Left lung (tissue), 4 donors: ENCODE measurements at regions not wholly inside any gene's neighbourhood (a gene's known extent, or its start where the extent isn't known, plus 50 kb on each side); places are given as distances from the start of the nearest gene placed in this dataset.

Source experiments
- ATAC-seq: fragments of 200-7000 bp; cut with Tn5 transposase; one replicate; pipeline ENCODE4 v1.9.1; 2020; ENCODE audit warnings: moderate library complexity
- DNase-seq, 4 donors: peaks; one replicate each; pipeline ENCODE4 v3.0.0-alpha.2; 2013 to 2020
- H3K27ac ChIP-seq, 2 donors: fragments of 200-600 bp; sonication (generic) in 1 of 2; one replicate each; pipeline versions ENCODE4 v1.5.0 to v1.8.0; 2020 to 2021
- H3K27me3 ChIP-seq, 2 donors: fragments of 200-600 bp; sonication (generic) in 1 of 2; one replicate each; pipeline versions ENCODE4 v1.5.0 to v1.8.0; 2020 to 2021
- H3K36me3 ChIP-seq, 2 donors: fragments of 200-600 bp; sonication (generic) in 1 of 2; one replicate each; pipeline versions ENCODE4 v1.5.0 to v1.8.0; 2020 to 2021
- H3K4me1 ChIP-seq, 2 donors: fragments of 200-600 bp; one replicate each; pipeline ENCODE4 v1.8.0; 2021
- H3K4me3 ChIP-seq, 2 donors: fragments of 200-600 bp; sonication (generic) in 1 of 2; one replicate each; pipeline versions ENCODE4 v1.5.0 to v1.8.0; 2020 to 2021; ENCODE audit warnings: mild to moderate bottlenecking in 1 of 2
- H3K9me3 ChIP-seq, 2 donors: fragments of 200-600 bp; sonication (generic) in 1 of 2; one replicate each; pipeline versions ENCODE4 v1.5.0 to v1.8.0; 2020 to 2021
- intact Hi-C, 2 donors: fragments of 100-400 bp; cut with DNase I; formaldehyde crosslinking; loops; one replicate each; pipeline versions ENCODE4 v1.11.2 to v1.14.2; 2022
- TF ChIP-seq, protein P1 (sequence below), 2 donors: fragments of 200-600 bp; sonication (generic) in 1 of 2; IDR thresholded peaks; one replicate each; pipeline versions ENCODE4 v1.5.0 to v1.8.0; 2021; ENCODE audit warnings: antibody characterized with exemption in 2 of 2
- donor health status: DM: no; HTN: yes; CAD: no.
- donor health status: DM: no; HTN: no; CAD: no.

GRCh38 chr5:34503379-34504253, 152.5 kb upstream of the RAI14 start:
- no peak for ATAC-seq
- no peaks in the 10 kb centered on the region for H3K36me3 ChIP-seq
- no peaks in the 10 kb centered on the region for H3K27me3 ChIP-seq
- peak in 1 of 4 donors; percentile 44 for DNase-seq
- no peak overlapping the region for H3K4me3 ChIP-seq
- TF ChIP-seq, protein P1, sequence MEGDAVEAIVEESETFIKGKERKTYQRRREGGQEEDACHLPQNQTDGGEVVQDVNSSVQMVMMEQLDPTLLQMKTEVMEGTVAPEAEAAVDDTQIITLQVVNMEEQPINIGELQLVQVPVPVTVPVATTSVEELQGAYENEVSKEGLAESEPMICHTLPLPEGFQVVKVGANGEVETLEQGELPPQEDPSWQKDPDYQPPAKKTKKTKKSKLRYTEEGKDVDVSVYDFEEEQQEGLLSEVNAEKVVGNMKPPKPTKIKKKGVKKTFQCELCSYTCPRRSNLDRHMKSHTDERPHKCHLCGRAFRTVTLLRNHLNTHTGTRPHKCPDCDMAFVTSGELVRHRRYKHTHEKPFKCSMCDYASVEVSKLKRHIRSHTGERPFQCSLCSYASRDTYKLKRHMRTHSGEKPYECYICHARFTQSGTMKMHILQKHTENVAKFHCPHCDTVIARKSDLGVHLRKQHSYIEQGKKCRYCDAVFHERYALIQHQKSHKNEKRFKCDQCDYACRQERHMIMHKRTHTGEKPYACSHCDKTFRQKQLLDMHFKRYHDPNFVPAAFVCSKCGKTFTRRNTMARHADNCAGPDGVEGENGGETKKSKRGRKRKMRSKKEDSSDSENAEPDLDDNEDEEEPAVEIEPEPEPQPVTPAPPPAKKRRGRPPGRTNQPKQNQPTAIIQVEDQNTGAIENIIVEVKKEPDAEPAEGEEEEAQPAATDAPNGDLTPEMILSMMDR (IDR thresholded peaks at IDR 0.05), result no peak
- peaks cover 18 to 25% of the 10 kb centered on the region in 2 donors for H3K4me1 ChIP-seq
- H3K9me3 ChIP-seq, result no peaks in the 10 kb centered on the region
- H3K27ac ChIP-seq, result peak overlapping the region in 1 of 2 donors; percentile 8
- intact Hi-C loops, result no loop called here

- intact Hi-C loops, result no loop called here
- TF ChIP-seq, protein P1 (IDR thresholded peaks at IDR 0.05), result no peak
- Histone ChIP-seq H3K27me3 (no peaks in the 10 kb centered on the region), H3K36me3 (no peaks in the 10 kb centered on the region), H3K4me1 (peaks cover 11% of the 10 kb centered on the region in 2 donors), H3K4me3 (no peak overlapping the region), H3K9me3 (no peaks in the 10 kb centered on the region), H3K27ac (no peak overlapping the region)
- DNase-seq, result no peak
- ATAC-seq, result no peak
These were observed 151.2 kb upstream of the RAI14 start for GRCh38 chr5:34504967-34505366.

DNA sequence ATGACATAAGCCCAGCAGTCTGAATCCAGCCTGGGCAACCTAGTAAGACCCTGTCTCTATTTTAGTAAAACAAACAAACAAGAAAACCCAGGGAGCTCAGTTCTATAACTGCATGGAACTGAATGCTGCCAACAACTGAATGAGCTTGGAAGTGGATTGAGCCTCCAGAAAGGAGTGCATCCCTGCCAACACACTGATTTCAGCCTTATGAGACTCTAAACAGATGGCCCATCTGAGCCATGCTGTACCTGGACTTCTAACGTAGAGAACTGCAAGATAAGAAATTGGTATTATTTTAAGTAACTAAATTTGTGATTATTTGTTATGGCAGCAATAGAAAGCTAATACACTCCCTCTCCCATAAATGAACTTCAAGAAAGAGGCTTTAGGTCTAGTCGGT, 150.4 kb upstream of the RAI14 start:
- no peak for ATAC-seq
- intact Hi-C loops, result no loop called here
- TF ChIP-seq, protein P1 (IDR thresholded peaks at IDR 0.05), result no peak

DNA sequence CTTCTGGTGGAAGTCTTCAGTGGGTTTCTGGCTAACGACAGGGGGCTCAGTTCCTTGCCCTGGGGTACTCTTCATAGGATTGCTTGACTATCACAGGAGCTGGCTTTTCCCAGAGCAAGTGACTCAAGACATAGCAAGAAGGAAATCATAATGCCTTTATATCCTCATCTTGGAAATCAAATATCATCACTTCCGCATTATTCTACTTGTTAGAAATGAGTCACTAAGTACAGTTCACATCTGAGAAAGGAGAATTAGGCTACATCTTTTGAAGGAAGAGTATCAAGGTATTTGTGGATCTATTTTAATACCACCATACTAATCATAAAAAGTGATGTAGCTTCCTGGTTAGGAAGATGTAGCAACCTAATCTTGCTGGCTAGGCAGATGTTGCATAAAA, 148.2 kb upstream of the RAI14 start:
- Histone ChIP-seq H3K27ac (no peak overlapping the region), H3K27me3 (no peaks in the 10 kb centered on the region), H3K36me3 (no peaks in the 10 kb centered on the region), H3K9me3 (no peaks in the 10 kb centered on the region), H3K4me1 (peaks cover 1 to 23% of the 10 kb centered on the region in 2 donors), H3K4me3 (no peak overlapping the region)
- intact Hi-C loops, result no loop called here
- DNase-seq (no peak), ATAC-seq (no peak)
- TF ChIP-seq, protein P1 (IDR thresholded peaks at IDR 0.05), result no peak

More for the DNA sequence above, 150.4 kb upstream of the RAI14 start:
- Histone ChIP-seq H3K36me3 (no peaks in the 10 kb centered on the region), H3K4me3 (no peak overlapping the region), H3K9me3 (no peaks in the 10 kb centered on the region), H3K4me1 (peaks cover 5 to 13% of the 10 kb centered on the region in 2 donors), H3K27ac (no peak overlapping the region), H3K27me3 (no peaks in the 10 kb centered on the region)
- no peak for DNase-seq

GRCh38 chr5:34509392-34509791, 146.7 kb upstream of the RAI14 start:
- ATAC-seq (peak; percentile 69), DNase-seq (no peak)
- Histone ChIP-seq H3K36me3 (no peaks in the 10 kb centered on the region), H3K4me1 (peaks cover 0 to 17% of the 10 kb centered on the region in 2 donors), H3K27ac (peak overlapping the region in 1 of 2 donors; percentile 72), H3K9me3 (no peaks in the 10 kb centered on the region), H3K4me3 (no peak overlapping the region), H3K27me3 (no peaks in the 10 kb centered on the region)
- intact Hi-C loops, result no loop called here
- TF ChIP-seq, protein P1 (IDR thresholded peaks at IDR 0.05), result no peak
